ENCODE measurements at regions not wholly inside any gene's neighbourhood (a gene's known extent, or its start where the extent isn't known, plus 50 kb on each side); places are given as distances from the start of the nearest gene placed in this dataset.
"Not testable (repeated sequence)": the region's sequence is repeated elsewhere in the genome, so short reads cannot be mapped to it uniquely, and the experiment has no call there.

GRCh38 chr13:39895254-39895653 is 239.8 kb downstream of the COG6 start:
- no peak for DNase-seq

- no peak for DNase-seq
Measured at GRCh38 chr13:39897636-39898035, 242.2 kb downstream of the COG6 start.

- DNase-seq: no peak
Measured at GRCh38 chr13:39900106-39900750, 244.8 kb downstream of the COG6 start.

- DNase-seq: no peak
Measured at GRCh38 chr13:39904959-39905358, 249.5 kb downstream of the COG6 start.

GRCh38 chr13:39909634-39910033 is 254.2 kb downstream of the COG6 start:
- DNase-seq: no peak

GRCh38 chr13:39910041-39910440 is 254.6 kb downstream of the COG6 start:
- no peak for DNase-seq

- DNase-seq: no peak
Measured at GRCh38 chr13:39910833-39911232, 255.4 kb downstream of the COG6 start.

- DNase-seq: no peak
Measured at GRCh38 chr13:39913339-39913738, 257.9 kb downstream of the COG6 start.

- DNase-seq: no peak
Measured at GRCh38 chr13:39913928-39914327, 258.5 kb downstream of the COG6 start.

GRCh38 chr13:39915418-39915817 is 260.0 kb downstream of the COG6 start:
- no peak for DNase-seq

GRCh38 chr13:39916330-39916729 is 260.9 kb downstream of the COG6 start:
- no peak for DNase-seq

GRCh38 chr13:39918620-39919236 is 263.3 kb downstream of the COG6 start:
- DNase-seq: no peak

- no peak for DNase-seq
Measured at GRCh38 chr13:39920613-39921012, 265.2 kb downstream of the COG6 start.

- DNase-seq: no peak
Measured at GRCh38 chr13:39926345-39926744, 270.9 kb downstream of the COG6 start.

GRCh38 chr13:39928261-39928660 is 272.8 kb downstream of the COG6 start:
- DNase-seq: no peak

- DNase-seq: no peak
Measured at GRCh38 chr13:39929583-39929982, 274.1 kb downstream of the COG6 start.

- DNase-seq: no peak
Measured at GRCh38 chr13:39930060-39930459, 274.6 kb downstream of the COG6 start.

GRCh38 chr13:39930544-39931444 is 275.3 kb downstream of the COG6 start:
- no peak for DNase-seq

- no peak for DNase-seq
Measured at GRCh38 chr13:39931505-39931904, 276.0 kb downstream of the COG6 start.

GRCh38 chr13:39932514-39932913 is 277.1 kb downstream of the COG6 start:
- DNase-seq: not testable (repeated sequence)

- no peak for DNase-seq
Measured at GRCh38 chr13:39935155-39935554, 279.7 kb downstream of the COG6 start.

- DNase-seq: no peak
Measured at GRCh38 chr13:39938596-39938995, 283.1 kb downstream of the COG6 start.

- no peak for DNase-seq
Measured at GRCh38 chr13:39941236-39941635, 285.8 kb downstream of the COG6 start.

Data from stimulated activated naive CD4-positive, alpha-beta T cell treated with Interleukin-2 at 50 U/mL for 16 hours (primary cell).